AG10803 (cell line): ENCODE measurements at regions not wholly inside any gene's neighbourhood (a gene's known extent, or its start where the extent isn't known, plus 50 kb on each side); places are given as distances from the start of the nearest gene placed in this dataset.
"Not testable (repeated sequence)": the region's sequence is repeated elsewhere in the genome, so short reads cannot be mapped to it uniquely, and the experiment has no call there.

Source experiments
- DNase-seq: peaks from one replicate; pipeline ENCODE4 v3.0.0; 2010; ENCODE audit warnings: low read depth
- H3K4me3 ChIP-seq: 2 replicates; pipeline ENCODE4 v1.5.1; 2011; ENCODE audit warnings: mild to moderate bottlenecking, low read length, control low read depth
- TF ChIP-seq, protein P1 (sequence below): conservative IDR thresholded peaks from 2 replicates; pipeline ENCODE4 v1.5.1; 2011; ENCODE audit warnings: mild to moderate bottlenecking, low read length, control low read depth, inconsistent platforms

- no peak overlapping the region for H3K4me3 ChIP-seq
- no peak for DNase-seq
- TF ChIP-seq, protein P1, sequence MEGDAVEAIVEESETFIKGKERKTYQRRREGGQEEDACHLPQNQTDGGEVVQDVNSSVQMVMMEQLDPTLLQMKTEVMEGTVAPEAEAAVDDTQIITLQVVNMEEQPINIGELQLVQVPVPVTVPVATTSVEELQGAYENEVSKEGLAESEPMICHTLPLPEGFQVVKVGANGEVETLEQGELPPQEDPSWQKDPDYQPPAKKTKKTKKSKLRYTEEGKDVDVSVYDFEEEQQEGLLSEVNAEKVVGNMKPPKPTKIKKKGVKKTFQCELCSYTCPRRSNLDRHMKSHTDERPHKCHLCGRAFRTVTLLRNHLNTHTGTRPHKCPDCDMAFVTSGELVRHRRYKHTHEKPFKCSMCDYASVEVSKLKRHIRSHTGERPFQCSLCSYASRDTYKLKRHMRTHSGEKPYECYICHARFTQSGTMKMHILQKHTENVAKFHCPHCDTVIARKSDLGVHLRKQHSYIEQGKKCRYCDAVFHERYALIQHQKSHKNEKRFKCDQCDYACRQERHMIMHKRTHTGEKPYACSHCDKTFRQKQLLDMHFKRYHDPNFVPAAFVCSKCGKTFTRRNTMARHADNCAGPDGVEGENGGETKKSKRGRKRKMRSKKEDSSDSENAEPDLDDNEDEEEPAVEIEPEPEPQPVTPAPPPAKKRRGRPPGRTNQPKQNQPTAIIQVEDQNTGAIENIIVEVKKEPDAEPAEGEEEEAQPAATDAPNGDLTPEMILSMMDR = no peak
Measured at GRCh38 chr1:181930187-181930586, 131.3 kb downstream of the ZNF648 start.

DNA sequence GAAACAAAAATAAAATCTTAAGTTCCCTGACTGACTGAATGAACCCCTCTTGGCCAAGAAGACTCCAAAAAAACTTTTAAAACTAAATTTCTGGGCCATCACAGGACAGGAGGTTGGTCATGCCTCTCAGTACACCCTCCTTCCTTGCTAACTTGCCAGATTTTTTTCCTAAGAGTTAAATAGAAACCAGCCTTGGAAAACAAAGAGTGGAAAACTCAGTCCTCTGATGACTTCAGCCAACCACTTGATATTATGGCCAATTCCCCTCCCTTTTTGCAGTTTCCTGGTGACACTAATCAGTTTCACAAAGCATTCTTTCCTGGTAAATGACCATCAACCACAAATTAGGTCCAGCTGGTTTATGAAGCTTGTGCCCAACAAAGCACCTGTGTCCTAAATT lies 134.8 kb downstream of the ZNF648 start:
- TF ChIP-seq, protein P1 = no peak
- no peak overlapping the region for H3K4me3 ChIP-seq
- no peak for DNase-seq

DNA sequence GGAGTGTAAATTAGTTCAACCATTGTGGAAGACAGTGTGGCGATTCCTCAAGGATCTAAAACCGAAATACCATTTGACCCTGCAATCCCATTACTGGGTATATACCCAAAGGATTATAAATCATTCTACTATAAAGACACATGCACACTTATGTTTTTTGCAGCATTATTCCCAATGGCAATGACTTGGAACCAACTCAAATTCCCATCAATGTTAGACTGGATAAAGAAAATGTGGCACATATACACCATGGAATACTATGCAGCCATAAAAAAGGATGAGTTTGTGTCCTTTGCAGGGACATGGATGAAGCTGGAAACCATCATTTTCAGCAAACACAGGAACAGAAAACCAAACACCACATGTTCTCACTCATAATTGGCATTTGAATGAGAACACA lies 137.5 kb downstream of the ZNF648 start:
- not testable (repeated sequence) for DNase-seq, H3K4me3 ChIP-seq

DNA sequence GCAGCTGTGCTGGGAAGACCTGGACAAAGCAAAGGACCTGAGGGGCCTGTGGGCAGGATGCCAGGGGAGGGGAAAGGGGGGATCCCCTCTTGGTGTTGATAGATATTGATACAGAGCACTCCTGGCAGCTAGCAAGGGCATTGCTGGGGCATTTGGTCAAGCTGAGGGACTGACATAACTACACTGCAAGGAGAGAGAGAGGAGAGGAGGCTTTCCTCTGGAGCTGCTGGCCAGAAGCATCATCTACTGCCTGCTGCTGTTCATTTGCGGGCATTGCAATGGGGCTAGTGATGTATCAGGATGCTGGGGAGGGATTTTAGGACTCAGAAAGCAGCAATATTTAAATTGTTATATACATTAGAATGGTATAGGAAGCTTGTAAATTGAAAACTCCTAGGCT lies 142.0 kb downstream of the ZNF648 start:
- TF ChIP-seq, protein P1 = no peak
- H3K4me3 ChIP-seq = no peak overlapping the region
- DNase-seq = no peak

GRCh38 chr1:181918880-181919525 lies 142.5 kb downstream of the ZNF648 start:
- DNase-seq = no peak
- TF ChIP-seq, protein P1 = no peak
- H3K4me3 ChIP-seq = no peak overlapping the region

DNA sequence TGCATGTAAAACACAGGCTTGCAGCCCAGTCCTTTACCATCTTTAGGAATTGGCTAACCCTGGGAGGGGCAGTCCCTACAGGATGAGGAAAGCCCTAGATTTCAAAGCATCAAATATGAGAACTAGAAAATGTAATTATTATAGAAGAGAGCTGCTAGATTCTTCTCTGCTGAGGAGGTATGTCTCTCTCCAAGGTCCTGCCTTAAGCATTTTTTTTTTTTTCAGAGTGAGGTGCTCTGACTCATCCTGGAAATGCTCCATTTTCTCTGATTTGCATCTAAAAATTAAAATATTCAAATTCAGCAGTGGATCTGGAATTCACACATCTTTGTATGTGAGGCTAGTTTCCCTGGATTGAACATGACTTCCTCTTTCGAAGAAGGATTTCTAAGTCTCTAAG lies 149.8 kb downstream of the ZNF648 start:
- H3K4me3 ChIP-seq = no peak overlapping the region
- no peak for DNase-seq
- TF ChIP-seq, protein P1 = no peak

GRCh38 chr1:181910905-181911304 lies 150.6 kb downstream of the ZNF648 start:
- TF ChIP-seq, protein P1 = no peak
- no peak overlapping the region for H3K4me3 ChIP-seq
- DNase-seq = no peak

DNA sequence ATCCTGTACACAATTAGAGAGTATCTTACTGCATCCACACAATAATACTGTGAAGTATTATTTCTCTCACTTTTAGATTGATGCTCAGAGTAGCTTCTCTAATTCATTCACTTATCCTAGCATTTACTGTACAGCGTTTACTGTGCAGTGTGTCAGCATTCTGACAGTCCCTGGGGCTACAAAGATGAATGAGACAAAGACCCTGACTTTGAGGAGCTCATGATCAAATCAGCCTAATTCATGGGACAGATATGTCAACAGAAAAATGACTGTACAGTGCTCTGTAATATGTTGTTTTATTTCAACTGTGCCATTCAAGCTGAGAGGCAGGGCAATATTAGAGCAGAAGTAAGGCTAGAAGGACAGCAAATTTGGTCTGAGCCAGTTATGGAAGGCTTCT lies 152.5 kb downstream of the ZNF648 start:
- no peak overlapping the region for H3K4me3 ChIP-seq
- TF ChIP-seq, protein P1 = no peak
- no peak for DNase-seq
